ENCODE measurements at regions not wholly inside any gene's neighbourhood (a gene's known extent, or its start where the extent isn't known, plus 50 kb on each side); places are given as distances from the start of the nearest gene placed in this dataset.

GRCh38 chrY:14255965-14256816, 200.2 kb downstream of the VCY1B start:
- ATAC-seq (ENCODE audit: low read depth) (no peak), DNase-seq (ENCODE audit: low spot score) (no peak)
- no peak overlapping the region for H3K4me3 ChIP-seq (ENCODE audit: severe bottlenecking)
- no peaks in the 10 kb centered on the region for H3K27me3 ChIP-seq (ENCODE audit: insufficient read depth, poor library complexity, severe bottlenecking)
- H3K4me1 ChIP-seq (ENCODE audit: insufficient read depth, poor library complexity, severe bottlenecking), result no peaks in the 10 kb centered on the region
- no peak for TF ChIP-seq CTCF (IDR thresholded peaks at IDR 0.05; ENCODE audit: poor library complexity, severe bottlenecking)
- H3K36me3 ChIP-seq (ENCODE audit: low read depth), result no peaks in the 10 kb centered on the region
- no peaks in the 10 kb centered on the region for H3K9me3 ChIP-seq (ENCODE audit: severe bottlenecking)
- no peak overlapping the region for H3K27ac ChIP-seq (ENCODE audit: poor library complexity, severe bottlenecking)

GRCh38 chrY:14256817-14257168, 200.8 kb downstream of the VCY1B start:
- H3K36me3 ChIP-seq (ENCODE audit: low read depth), result no peaks in the 10 kb centered on the region
- no peaks in the 10 kb centered on the region for H3K9me3 ChIP-seq (ENCODE audit: severe bottlenecking)
- DNase-seq (ENCODE audit: low spot score) (no peak), ATAC-seq (ENCODE audit: low read depth) (no peak)
- H3K4me3 ChIP-seq (ENCODE audit: severe bottlenecking), result no peak overlapping the region
- no peaks in the 10 kb centered on the region for H3K4me1 ChIP-seq (ENCODE audit: insufficient read depth, poor library complexity, severe bottlenecking)
- no peak overlapping the region for H3K27ac ChIP-seq (ENCODE audit: poor library complexity, severe bottlenecking)
- no peak for TF ChIP-seq CTCF (IDR thresholded peaks at IDR 0.05; ENCODE audit: poor library complexity, severe bottlenecking)
- no peaks in the 10 kb centered on the region for H3K27me3 ChIP-seq (ENCODE audit: insufficient read depth, poor library complexity, severe bottlenecking)

GRCh38 chrY:14277029-14277428, 221.0 kb downstream of the VCY1B start:
- H3K4me1 ChIP-seq (ENCODE audit: insufficient read depth, poor library complexity, severe bottlenecking), result no peaks in the 10 kb centered on the region
- DNase-seq (ENCODE audit: low spot score) (no peak), ATAC-seq (ENCODE audit: low read depth) (no peak)
- H3K27ac ChIP-seq (ENCODE audit: poor library complexity, severe bottlenecking), result no peak overlapping the region
- H3K36me3 ChIP-seq (ENCODE audit: low read depth), result no peaks in the 10 kb centered on the region
- no peak overlapping the region for H3K4me3 ChIP-seq (ENCODE audit: severe bottlenecking)
- no peaks in the 10 kb centered on the region for H3K27me3 ChIP-seq (ENCODE audit: insufficient read depth, poor library complexity, severe bottlenecking)
- no peaks in the 10 kb centered on the region for H3K9me3 ChIP-seq (ENCODE audit: severe bottlenecking)
- TF ChIP-seq CTCF (IDR thresholded peaks at IDR 0.05; ENCODE audit: poor library complexity, severe bottlenecking), result no peak

- H3K9me3 ChIP-seq (ENCODE audit: severe bottlenecking), result no peaks in the 10 kb centered on the region
- no peak overlapping the region for H3K4me3 ChIP-seq (ENCODE audit: severe bottlenecking)
- no peaks in the 10 kb centered on the region for H3K27me3 ChIP-seq (ENCODE audit: insufficient read depth, poor library complexity, severe bottlenecking)
- no peak overlapping the region for H3K27ac ChIP-seq (ENCODE audit: poor library complexity, severe bottlenecking)
- no peaks in the 10 kb centered on the region for H3K4me1 ChIP-seq (ENCODE audit: insufficient read depth, poor library complexity, severe bottlenecking)
- TF ChIP-seq CTCF (IDR thresholded peaks at IDR 0.05; ENCODE audit: poor library complexity, severe bottlenecking), result no peak
- DNase-seq (ENCODE audit: low spot score) (no peak), ATAC-seq (ENCODE audit: low read depth) (peak; percentile 44; the same call in 1 of the 3 replicates)
- no peaks in the 10 kb centered on the region for H3K36me3 ChIP-seq (ENCODE audit: low read depth)
These were observed 233.5 kb upstream of the NLGN4Y start for GRCh38 chrY:14290656-14291375.

- Histone ChIP-seq H3K36me3 (ENCODE audit: low read depth) (no peaks in the 10 kb centered on the region), H3K27me3 (ENCODE audit: insufficient read depth, poor library complexity, severe bottlenecking) (no peaks in the 10 kb centered on the region), H3K9me3 (ENCODE audit: severe bottlenecking) (no peaks in the 10 kb centered on the region), H3K4me1 (ENCODE audit: insufficient read depth, poor library complexity, severe bottlenecking) (no peaks in the 10 kb centered on the region), H3K27ac (ENCODE audit: poor library complexity, severe bottlenecking) (no peak overlapping the region), H3K4me3 (ENCODE audit: severe bottlenecking) (no peak overlapping the region)
- no peak for TF ChIP-seq CTCF (IDR thresholded peaks at IDR 0.05; ENCODE audit: poor library complexity, severe bottlenecking)
- ATAC-seq (ENCODE audit: low read depth) (no peak), DNase-seq (ENCODE audit: low spot score) (no peak)
These were observed 231.9 kb upstream of the NLGN4Y start for GRCh38 chrY:14292382-14292781.
